Mesenchymal stem cell (in vitro differentiated cells and primary cell): ENCODE measurements at regions not wholly inside any gene's neighbourhood (a gene's known extent, or its start where the extent isn't known, plus 50 kb on each side); places are given as distances from the start of the nearest gene placed in this dataset.

Source experiments
- DNase-seq: peaks from one replicate; pipeline ENCODE4 v3.0.0-alpha.2; 2013
- H2AFZ ChIP-seq: one replicate; pipeline ENCODE4 v1.6.1; 2013; ENCODE audit warnings: low read depth, mild to moderate bottlenecking, control low read depth, inconsistent platforms, low read length, moderate library complexity
- H2AK5ac ChIP-seq: 2 replicates; pipeline ENCODE4 v1.6.1; 2013; ENCODE audit warnings: low read length, moderate library complexity, mild to moderate bottlenecking, inconsistent platforms; ENCODE audit not compliant: severe bottlenecking
- H2BK120ac ChIP-seq: one replicate; pipeline ENCODE4 v1.6.1; 2013; ENCODE audit warnings: low read depth, mild to moderate bottlenecking, inconsistent platforms, low read length, moderate library complexity
- H2BK12ac ChIP-seq, 2 experiments: one replicate each; pipeline ENCODE4 v1.6.1; 2013; ENCODE audit warnings: inconsistent platforms in 2 of 2, low read length in 2 of 2, mild to moderate bottlenecking in 2 of 2, moderate library complexity in 2 of 2, control low read depth in 1 of 2
- H2BK15ac ChIP-seq: one replicate; pipeline ENCODE4 v1.6.1; 2013; ENCODE audit warnings: mild to moderate bottlenecking, low read depth, inconsistent platforms; ENCODE audit not compliant: poor library complexity, severe bottlenecking
- H2BK5ac ChIP-seq: 2 replicates; pipeline ENCODE4 v1.6.1; 2013; ENCODE audit warnings: low read depth, mild to moderate bottlenecking, low read length, control low read depth, inconsistent platforms; ENCODE audit not compliant: poor library complexity, severe bottlenecking
- H3K14ac ChIP-seq, 2 experiments: one replicate each; pipeline ENCODE4 v1.6.1; 2013; ENCODE audit warnings: inconsistent platforms in 2 of 2, low read length in 2 of 2, control low read depth in 1 of 2, mild to moderate bottlenecking in 1 of 2, moderate library complexity in 1 of 2
- H3K18ac ChIP-seq, 2 experiments: one replicate each; pipeline ENCODE4 v1.6.1; 2013; ENCODE audit warnings: inconsistent platforms in 2 of 2, low read length in 2 of 2, control low read depth in 1 of 2, low read depth in 1 of 2, mild to moderate bottlenecking in 1 of 2
- H3K23ac ChIP-seq, 2 experiments: one replicate each; pipeline ENCODE4 v1.6.1; 2013; ENCODE audit warnings: inconsistent platforms in 2 of 2, low read length in 2 of 2, mild to moderate bottlenecking in 2 of 2, moderate library complexity in 2 of 2, control low read depth in 1 of 2
- H3K27ac ChIP-seq: 2 replicates; pipeline ENCODE4 v1.5.1; 2013; ENCODE audit warnings: mild to moderate bottlenecking, moderate library complexity, low read length, control low read depth, inconsistent platforms; ENCODE audit not compliant: poor library complexity, severe bottlenecking
- H3K27me3 ChIP-seq, 2 experiments: 2 replicates each; pipeline versions ENCODE4 v1.6.1 to v1.7.0; 2013; ENCODE audit warnings: low read length in 2 of 2, mild to moderate bottlenecking in 2 of 2, moderate library complexity in 2 of 2, control low read depth in 1 of 2, inconsistent platforms in 1 of 2; ENCODE audit not compliant: control insufficient read depth in 1 of 2, insufficient read depth in 1 of 2
- H3K36me3 ChIP-seq, 2 experiments: 2 replicates each; pipeline versions ENCODE4 v1.6.1 to v1.7.0; 2013; ENCODE audit warnings: low read length in 2 of 2, control low read depth in 1 of 2, inconsistent platforms in 1 of 2, low read depth in 1 of 2, mild to moderate bottlenecking in 1 of 2; ENCODE audit not compliant: insufficient read depth in 2 of 2, control insufficient read depth in 1 of 2
- H3K4ac ChIP-seq, 2 experiments: one replicate each; pipeline ENCODE4 v1.6.1; 2013; ENCODE audit warnings: inconsistent platforms in 2 of 2, low read length in 2 of 2, mild to moderate bottlenecking in 2 of 2, moderate library complexity in 2 of 2, control low read depth in 1 of 2, low read depth in 1 of 2
- H3K4me1 ChIP-seq: 2 replicates; pipeline ENCODE4 v1.6.1; 2013; ENCODE audit warnings: low read depth, low read length, control low read depth; ENCODE audit not compliant: control insufficient read depth, insufficient read depth
- H3K4me2 ChIP-seq: 2 replicates; pipeline ENCODE4 v1.6.1; 2013; ENCODE audit warnings: low read length, mild to moderate bottlenecking, inconsistent platforms; ENCODE audit not compliant: poor library complexity, severe bottlenecking
- H3K4me3 ChIP-seq, 2 experiments: 2 replicates each; pipeline versions ENCODE4 v1.5.1 to v1.7.0; 2013; ENCODE audit warnings: low read length in 2 of 2, mild to moderate bottlenecking in 2 of 2, control low read depth in 1 of 2, low read depth in 1 of 2; ENCODE audit not compliant: insufficient read depth in 1 of 2
- H3K79me1 ChIP-seq: replicated peaks from 2 replicates; pipeline ENCODE4 v1.6.1; 2013; ENCODE audit warnings: mild to moderate bottlenecking, control low read depth, low read length, inconsistent platforms; ENCODE audit not compliant: poor library complexity, severe bottlenecking
- H3K9ac ChIP-seq: 2 replicates; pipeline ENCODE4 v1.7.0; 2013; ENCODE audit warnings: mild to moderate bottlenecking, low read length, moderate library complexity
- H3K9me3 ChIP-seq: 2 replicates; pipeline ENCODE4 v1.7.0; 2013; ENCODE audit warnings: mild to moderate bottlenecking, low read length; ENCODE audit not compliant: control insufficient read depth
- H4K8ac ChIP-seq: one replicate; pipeline ENCODE4 v1.6.1; 2013; ENCODE audit warnings: inconsistent platforms, mild to moderate bottlenecking, low read length, moderate library complexity
- H4K91ac ChIP-seq: one replicate; pipeline ENCODE4 v1.6.1; 2013; ENCODE audit warnings: mild to moderate bottlenecking, low read length, inconsistent platforms
- WGBS: methylation state at CpG from one replicate; pipeline ENCODE4 v1.1.7; 2013; ENCODE audit warnings: mixed read lengths; 5-methylcytosine and 5-hydroxymethylcytosine counted together

GRCh38 chr14:31953210-31953609 lies 123.9 kb upstream of the ARHGAP5 start:
- Histone ChIP-seq H3K27me3 (peaks cover 0 to 6% of the 10 kb centered on the region in 2 experiments), H4K91ac (no peak overlapping the region), H3K14ac (no peak overlapping the region), H3K9ac (no peak overlapping the region), H3K4me2 (no peak overlapping the region), H3K4me1 (peaks cover 2% of the 10 kb centered on the region), H3K36me3 (no peaks in the 10 kb centered on the region), H3K27ac (no peak overlapping the region), H3K4ac (peak overlapping the region in 1 of 2 experiments; percentile 28), H3K4me3 (no peak overlapping the region), H2BK5ac (no peak overlapping the region), H2BK12ac (no peak overlapping the region), H2AK5ac (no peak overlapping the region), H2AFZ (no peak overlapping the region), H3K9me3 (no peaks in the 10 kb centered on the region), H2BK120ac (no peak overlapping the region), H2BK15ac (no peak overlapping the region), H3K23ac (no peak overlapping the region), H4K8ac (no peak overlapping the region), H3K18ac (no peak overlapping the region), H3K79me1 (no peaks in the 10 kb centered on the region)
- no peak for DNase-seq
- WGBS, result 97% methylated on average over 5 of the region's 6 CpGs

DNA sequence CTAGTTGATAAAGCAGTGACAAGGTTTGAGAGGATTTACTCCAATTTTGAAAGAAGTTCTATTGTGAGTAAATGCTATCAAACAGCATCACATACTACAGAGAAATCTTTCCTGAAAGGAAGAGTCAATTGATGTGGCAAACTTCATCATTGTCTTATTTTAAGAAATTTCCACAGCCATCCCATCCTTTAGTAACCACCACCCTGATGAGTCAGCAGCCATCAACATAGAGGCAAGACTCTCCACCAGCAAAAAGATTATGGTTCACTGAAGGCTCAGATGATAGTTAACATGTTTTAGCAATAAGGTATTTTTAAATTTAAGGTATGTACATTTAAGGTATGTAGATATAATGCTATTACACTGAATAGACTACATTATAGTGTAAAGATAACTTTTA lies 122.1 kb upstream of the ARHGAP5 start:
- Histone ChIP-seq H4K91ac (no peak overlapping the region), H2BK12ac (no peak overlapping the region), H3K14ac (no peak overlapping the region), H3K4me3 (no peak overlapping the region), H3K27me3 (peaks cover 0 to 10% of the 10 kb centered on the region in 2 experiments), H3K4ac (no peak overlapping the region), H3K4me1 (peaks cover 2% of the 10 kb centered on the region), H3K23ac (no peak overlapping the region), H3K36me3 (no peaks in the 10 kb centered on the region), H2BK5ac (no peak overlapping the region), H2AFZ (no peak overlapping the region), H3K79me1 (no peaks in the 10 kb centered on the region), H2AK5ac (no peak overlapping the region), H2BK120ac (no peak overlapping the region), H3K27ac (no peak overlapping the region), H3K9me3 (no peaks in the 10 kb centered on the region), H3K4me2 (no peak overlapping the region), H3K9ac (no peak overlapping the region), H4K8ac (no peak overlapping the region), H3K18ac (no peak overlapping the region), H2BK15ac (no peak overlapping the region)
- DNase-seq, result no peak

- Histone ChIP-seq H3K14ac (no peak overlapping the region), H3K36me3 (no peaks in the 10 kb centered on the region), H3K4ac (no peak overlapping the region), H3K79me1 (no peaks in the 10 kb centered on the region), H2BK12ac (no peak overlapping the region), H2BK15ac (no peak overlapping the region), H2AFZ (no peak overlapping the region), H2BK5ac (no peak overlapping the region), H3K27me3 (peaks cover 0 to 10% of the 10 kb centered on the region in 2 experiments), H3K18ac (no peak overlapping the region), H2BK120ac (no peak overlapping the region), H3K23ac (no peak overlapping the region), H3K4me1 (peaks cover 2% of the 10 kb centered on the region), H4K91ac (no peak overlapping the region), H3K27ac (no peak overlapping the region), H3K9ac (no peak overlapping the region), H3K9me3 (no peaks in the 10 kb centered on the region), H4K8ac (no peak overlapping the region), H2AK5ac (no peak overlapping the region), H3K4me3 (no peak overlapping the region), H3K4me2 (no peak overlapping the region)
- DNase-seq, result no peak
- WGBS, result 59% methylated on average over 5 of the region's 5 CpGs
Measured at GRCh38 chr14:31955936-31956579, 121.0 kb upstream of the ARHGAP5 start.

DNA sequence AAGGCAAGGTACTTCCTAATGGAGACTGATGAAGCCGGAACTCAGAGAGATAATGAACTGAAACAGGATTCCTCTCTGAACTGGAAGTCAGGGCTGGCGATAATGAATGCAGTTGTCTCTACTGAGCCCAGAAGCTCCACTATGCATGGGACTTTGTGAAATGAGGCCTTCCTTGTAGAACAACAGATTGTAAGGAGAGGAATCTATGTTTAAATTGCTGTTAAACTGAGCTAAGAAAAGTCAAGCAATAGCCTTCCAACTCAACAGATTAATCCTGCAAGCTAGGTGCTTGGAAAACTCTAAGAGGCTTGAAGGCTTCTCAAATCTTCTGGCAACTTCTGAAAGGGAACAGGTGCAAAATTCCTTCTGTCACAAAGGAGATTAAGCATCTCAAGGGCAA lies 119.5 kb upstream of the ARHGAP5 start:
- H2BK120ac ChIP-seq, result no peak overlapping the region
- H3K9ac ChIP-seq, result no peak overlapping the region
- peaks cover 0 to 19% of the 10 kb centered on the region in 2 experiments for H3K27me3 ChIP-seq
- no peak overlapping the region for H3K27ac ChIP-seq
- H2BK15ac ChIP-seq, result no peak overlapping the region
- H2AK5ac ChIP-seq, result no peak overlapping the region
- WGBS, result 100% methylated on average over 2 of the region's 2 CpGs
- H2BK5ac ChIP-seq, result no peak overlapping the region
- H2BK12ac ChIP-seq, result no peak overlapping the region
- H3K4me1 ChIP-seq, result no peaks in the 10 kb centered on the region
- no peaks in the 10 kb centered on the region for H3K9me3 ChIP-seq
- no peak overlapping the region for H3K4ac ChIP-seq
- H3K18ac ChIP-seq, result no peak overlapping the region
- no peak overlapping the region for H3K23ac ChIP-seq
- H3K14ac ChIP-seq, result no peak overlapping the region
- DNase-seq, result no peak
- H4K91ac ChIP-seq, result no peak overlapping the region
- no peak overlapping the region for H4K8ac ChIP-seq
- H3K4me2 ChIP-seq, result no peak overlapping the region
- no peaks in the 10 kb centered on the region for H3K36me3 ChIP-seq
- no peak overlapping the region for H3K4me3 ChIP-seq
- H2AFZ ChIP-seq, result no peak overlapping the region
- no peaks in the 10 kb centered on the region for H3K79me1 ChIP-seq
